HG03442 (cell line): ENCODE measurements at regions not wholly inside any gene's neighbourhood (a gene's known extent, or its start where the extent isn't known, plus 50 kb on each side); places are given as distances from the start of the nearest gene placed in this dataset.
"Not testable (repeated sequence)": the region's sequence is repeated elsewhere in the genome, so short reads cannot be mapped to it uniquely, and the experiment has no call there.

Experiments
- ATAC-seq: cut with Tn5 transposase; IDR thresholded peaks from one replicate; pipeline ENCODE4 v1.9.1; 2021; ENCODE audit warnings: mild to moderate bottlenecking, moderate library complexity; ENCODE audit not compliant: unreplicated experiment

DNA sequence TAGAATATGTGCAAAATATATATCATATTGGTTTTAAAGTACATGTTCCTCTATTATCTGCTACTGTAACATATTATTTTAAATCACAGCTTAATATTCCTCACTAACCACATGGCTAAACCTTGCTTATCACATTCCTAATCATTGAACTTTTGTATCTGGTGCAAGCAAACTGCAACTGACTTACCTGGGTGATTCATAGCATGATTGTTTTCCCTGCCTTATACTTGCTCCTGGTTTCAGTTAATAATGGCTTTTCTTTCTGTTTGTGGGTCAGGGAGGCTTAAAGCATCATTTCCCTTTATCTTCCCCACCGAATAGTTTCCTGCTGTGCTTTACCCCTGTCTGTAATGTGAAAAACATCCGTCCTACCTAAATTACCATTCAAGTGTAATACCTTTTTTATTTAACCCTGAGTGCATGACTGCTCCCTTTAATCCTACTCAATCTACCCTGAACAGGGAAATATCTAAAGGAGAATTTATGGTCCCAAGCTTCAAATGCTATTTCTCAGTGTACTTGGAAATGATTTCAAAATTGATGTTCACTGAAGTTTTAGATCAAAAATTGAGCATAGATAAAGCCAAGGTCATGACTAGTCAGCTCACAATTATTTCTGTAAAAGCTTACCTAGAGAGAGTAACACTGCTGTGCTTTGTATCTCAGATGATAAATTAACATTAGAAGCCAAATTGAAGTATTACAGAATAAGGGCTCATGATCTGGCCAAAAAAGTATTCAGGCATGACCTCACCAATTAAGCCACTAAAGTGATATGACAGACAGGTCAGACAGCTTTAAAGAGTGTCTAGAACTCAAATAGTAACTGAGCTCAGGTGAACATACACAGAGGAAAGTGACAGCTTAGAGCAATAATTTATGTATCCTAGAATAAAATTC, 507.1 kb downstream of the BRINP3 start:
- ATAC-seq = no peak

DNA sequence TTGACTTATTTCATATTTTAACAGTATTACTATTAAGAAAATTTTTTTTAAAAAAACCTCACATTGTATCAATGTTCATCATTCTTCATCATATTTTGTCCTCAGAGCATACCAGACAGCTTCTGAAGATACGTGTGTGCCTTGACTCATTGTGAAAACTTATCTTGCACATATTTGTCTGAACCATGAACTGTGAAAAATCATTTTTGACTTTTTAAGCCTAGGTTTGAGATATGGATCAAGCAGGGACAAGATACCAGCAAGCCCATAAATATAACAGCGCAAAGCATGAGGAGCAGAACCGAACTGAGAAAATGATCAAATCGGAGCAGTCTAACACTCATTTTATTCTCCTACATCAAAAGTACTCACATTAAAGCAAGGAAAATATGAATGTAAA, 506.0 kb downstream of the BRINP3 start:
- ATAC-seq = no peak

DNA sequence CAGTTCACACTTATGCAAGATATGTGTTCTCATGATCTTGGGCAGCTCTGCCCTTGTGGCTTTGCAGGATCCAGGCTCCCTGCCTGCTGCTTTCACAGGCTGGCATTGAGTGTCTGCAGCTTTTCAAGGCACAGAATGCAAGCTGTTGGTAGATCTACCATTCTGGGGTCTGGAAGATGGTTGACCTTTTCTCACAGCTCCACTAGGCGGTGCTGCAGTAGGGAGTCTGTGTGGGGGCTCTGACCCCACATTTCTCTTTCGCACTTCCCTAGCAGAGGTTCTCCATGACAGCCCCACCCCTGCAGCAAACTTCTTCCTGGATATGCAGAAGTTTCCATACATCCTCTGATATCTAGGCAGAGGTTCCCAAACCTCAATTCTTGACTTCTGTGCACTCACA, 500.5 kb downstream of the BRINP3 start:
- ATAC-seq = no peak

DNA sequence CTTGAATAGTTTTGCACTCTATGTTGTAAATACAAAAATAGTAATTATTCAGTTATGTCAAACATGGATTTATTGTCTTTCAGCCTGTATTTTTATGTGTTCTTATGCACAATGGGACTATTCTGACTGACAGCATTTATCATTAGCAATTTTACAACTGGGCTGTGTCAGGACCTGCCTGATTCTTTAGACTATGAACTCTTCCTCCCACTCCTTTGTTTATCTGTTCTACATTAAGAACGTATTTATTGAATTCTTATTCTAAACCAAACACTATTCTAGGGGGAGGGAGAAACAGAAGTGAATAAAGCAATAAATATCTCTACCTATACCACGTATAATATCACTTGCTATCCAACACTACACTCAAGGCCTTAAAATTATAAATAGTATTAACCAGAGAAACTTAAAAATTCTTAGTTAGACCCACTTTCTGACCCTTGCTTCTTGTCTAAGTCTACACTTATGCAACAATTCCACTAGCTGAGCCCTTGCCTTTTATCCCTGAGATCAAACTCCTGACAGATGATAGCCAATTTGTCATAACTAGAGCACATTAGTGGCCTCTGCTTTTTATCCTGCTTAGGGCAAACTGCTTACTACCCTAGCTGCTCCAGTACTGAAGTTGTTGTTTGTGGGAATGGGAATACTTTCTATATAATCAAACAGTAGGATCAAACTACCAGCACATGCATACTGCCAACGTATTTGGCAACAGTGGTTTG, 494.3 kb downstream of the BRINP3 start:
- no peak for ATAC-seq

DNA sequence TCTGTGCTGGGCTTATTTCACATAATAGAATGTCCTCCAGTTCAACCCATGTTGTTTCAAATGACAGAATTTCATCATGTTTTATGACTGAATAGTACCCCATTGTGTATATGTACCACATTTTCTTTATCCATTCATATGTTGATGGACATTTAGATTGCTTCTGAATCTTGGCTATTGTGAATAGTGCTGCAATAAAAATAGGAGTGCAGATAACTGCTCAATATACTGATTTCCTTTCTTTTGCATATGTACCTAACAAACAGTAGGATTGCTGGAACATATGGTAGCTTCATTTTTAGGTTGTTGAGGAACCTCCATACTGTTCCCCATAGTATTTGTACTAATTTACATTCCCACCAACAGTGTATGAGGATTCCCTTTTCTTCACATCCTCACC, 491.1 kb downstream of the BRINP3 start:
- no peak for ATAC-seq

DNA sequence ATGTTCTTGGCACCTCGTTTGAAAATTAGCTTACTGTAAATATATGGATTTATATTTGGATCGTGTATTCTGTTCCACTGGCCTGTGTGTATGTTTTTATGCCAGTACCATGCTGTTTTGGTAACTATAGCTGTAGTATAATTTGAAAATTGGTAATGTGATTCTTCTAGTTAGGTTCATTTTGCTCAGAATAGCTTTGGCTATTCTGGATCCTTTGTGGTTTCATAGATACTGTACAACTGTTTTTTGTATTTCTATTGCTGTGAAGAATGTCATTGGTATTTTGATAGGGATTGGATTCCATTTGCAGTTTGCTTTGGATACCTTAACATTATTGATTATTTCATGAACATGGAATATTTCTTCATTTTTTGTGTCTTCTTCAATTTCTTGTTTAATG, 490.2 kb downstream of the BRINP3 start:
- ATAC-seq = no peak

DNA sequence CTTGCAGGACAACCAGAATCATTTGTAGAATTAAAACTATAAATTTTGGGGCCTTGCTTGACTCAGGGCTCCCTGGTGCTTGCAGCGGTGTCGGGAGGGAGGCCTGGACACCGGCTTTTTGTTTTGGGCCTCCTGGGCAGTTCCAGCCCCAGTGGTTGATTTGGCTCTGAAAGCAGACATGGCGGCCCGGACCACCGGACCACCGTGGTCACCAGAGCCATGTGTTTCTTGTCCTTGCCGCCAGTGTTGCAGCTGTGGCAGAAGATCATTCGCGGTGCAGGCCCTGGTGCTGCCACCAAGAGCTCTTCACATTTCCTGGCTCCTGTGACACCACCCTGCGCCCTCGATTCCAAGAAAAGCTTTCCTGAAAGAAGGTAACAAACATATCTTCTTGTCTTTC, 484.8 kb downstream of the BRINP3 start:
- ATAC-seq = no peak

DNA sequence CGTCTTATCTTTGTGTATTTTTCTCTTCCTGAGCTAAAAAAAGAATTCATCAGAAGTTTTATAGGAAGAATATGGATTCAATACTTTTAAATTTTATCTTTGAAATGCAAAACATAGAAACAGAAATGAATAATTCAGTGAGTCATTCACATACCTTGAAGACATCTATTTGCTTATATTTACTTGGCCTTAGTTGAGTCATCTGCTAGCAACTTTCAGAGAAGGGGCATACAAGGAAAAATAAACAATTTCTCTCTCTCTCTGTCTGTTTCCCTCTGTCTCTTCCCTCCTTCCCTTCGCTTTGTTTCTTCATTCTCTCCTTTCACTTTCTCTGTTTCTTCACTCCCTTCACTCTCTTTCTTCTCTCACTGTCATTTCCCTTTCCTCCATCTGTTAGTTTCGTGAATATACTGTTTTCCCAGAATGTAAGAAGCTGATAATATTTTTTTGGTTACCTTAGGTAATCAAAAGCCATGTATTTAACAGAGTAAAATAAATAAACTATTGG, 477.2 kb downstream of the BRINP3 start:
- no peak for ATAC-seq

DNA sequence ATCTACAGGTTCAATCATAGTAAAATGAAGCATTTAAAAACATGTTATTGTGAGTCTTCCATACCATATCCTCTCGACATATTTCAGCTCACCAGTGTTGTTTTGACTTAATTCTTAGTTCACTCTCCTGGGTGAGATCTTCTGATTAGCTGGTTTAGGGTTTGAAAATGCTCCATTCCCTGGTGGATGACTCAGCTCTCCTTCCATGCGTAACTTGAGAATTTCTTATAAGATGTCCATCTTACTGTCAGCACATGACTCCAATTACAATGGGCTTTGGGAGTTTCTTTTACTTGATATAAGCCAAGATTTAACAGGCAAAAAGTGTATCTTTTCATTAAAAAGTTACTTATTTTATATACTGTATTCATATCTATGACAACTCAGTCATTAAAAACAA, 476.5 kb downstream of the BRINP3 start:
- no peak for ATAC-seq

DNA sequence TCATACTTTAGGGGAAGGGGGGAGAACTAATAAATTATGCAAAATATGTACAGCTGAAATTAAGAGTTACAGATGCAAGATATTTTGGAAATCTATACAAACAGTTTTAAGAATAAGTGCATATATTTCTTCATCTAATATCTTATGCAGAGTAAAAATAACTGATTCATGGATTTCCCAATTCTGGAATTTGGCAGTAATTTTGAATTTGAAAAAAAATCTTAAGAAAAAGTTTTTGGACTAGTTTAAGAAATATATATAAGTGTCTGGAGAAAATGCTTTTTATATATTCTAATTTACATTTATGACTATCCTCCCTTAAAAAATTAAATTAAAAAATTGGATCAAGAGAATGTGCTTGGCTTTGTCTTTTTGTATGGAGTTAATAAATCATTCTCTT, 474.3 kb downstream of the BRINP3 start:
- no peak for ATAC-seq

DNA sequence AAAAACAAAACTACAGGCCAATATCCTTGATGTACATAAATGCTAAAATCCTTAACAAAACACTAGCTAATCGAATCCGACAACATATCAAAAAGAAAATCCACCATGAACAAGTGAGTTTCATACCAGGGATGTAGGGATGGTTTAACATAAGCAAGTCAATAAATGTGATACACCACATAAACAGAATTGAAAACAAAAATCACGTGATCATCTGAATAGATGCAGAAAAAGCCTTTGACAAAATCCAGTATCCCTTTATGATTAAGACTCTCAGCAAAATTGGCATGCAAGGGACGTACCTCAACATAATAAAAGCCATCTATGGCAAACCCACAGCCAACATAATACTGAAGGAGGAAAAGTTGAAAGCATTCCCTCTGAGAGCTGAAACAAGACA, 466.1 kb downstream of the BRINP3 start:
- ATAC-seq = no peak

DNA sequence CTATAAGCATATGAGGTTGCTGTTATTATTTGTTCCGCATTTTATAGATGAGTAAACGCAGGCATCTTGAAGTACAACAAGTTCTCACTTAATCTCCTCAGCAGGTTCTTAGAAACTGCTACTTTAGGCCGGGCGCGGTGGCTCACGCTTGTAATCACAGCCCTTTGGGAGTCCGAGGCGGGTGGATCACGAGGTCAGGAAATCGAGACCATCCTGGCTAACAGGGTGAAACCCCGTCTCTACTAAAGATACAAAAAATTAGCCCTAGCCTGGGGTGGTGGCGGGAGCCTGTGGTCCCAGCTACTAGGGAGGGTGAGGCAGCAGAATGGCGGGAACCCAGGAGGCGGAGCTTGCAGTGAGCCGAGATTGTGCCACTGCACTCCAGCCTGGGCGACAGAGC, 458.5 kb downstream of the BRINP3 start:
- not testable (repeated sequence) for ATAC-seq

DNA sequence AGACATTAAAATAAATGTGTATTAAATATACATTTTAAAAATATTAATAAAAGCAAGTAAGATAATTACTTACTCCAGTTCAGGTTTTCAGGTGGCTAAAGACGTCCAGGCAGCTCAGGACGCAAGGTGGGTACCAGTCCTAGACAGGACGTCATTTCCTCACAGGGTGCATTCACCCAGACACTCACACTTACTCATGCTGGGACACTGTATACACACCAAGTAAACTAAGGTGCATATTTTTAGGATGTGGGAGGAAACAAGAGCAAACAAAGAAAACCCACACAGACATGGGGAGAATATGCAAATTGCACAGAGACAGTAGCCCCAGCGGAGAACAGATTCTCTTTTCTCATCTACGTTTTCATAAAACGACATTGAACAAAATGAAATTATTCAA, 457.9 kb downstream of the BRINP3 start:
- ATAC-seq = no peak

DNA sequence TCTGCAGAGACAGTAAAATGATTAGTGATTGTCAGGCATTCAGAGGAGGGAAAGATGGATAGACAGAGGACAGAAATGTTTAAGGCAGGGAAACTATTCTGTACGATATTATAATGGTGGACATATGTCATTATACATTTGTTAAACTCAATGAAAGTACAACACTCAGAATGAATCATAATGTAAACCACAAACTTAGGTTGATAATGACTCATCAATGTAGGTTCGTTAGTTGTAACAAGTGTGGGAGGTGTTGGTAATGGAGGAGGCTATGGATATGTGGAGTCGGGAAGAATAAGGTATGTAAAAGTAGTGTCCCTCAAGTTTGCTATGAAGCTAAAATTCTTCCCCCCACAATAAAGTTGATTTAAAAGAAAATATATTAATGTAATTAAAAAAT, 455.0 kb downstream of the BRINP3 start:
- ATAC-seq = peak; percentile 59

DNA sequence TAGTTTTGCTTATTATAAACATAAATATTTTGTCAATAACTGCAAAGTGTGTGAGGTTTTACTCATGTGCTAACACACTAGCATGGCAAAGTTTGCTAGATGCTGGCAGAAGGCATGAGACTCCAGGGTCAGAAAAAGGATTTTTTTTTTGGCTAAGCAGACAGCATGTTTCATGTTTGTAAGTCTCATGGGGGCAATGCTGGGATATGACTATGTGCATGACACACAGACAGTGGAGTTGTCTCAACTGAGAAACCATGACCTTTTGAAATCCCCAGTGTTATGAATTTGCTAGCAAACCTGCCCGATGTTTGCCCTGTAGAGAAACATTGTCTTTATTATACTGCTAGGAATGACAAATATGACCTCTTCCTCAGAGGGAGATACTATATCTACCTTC, 448.2 kb downstream of the BRINP3 start:
- ATAC-seq = no peak

DNA sequence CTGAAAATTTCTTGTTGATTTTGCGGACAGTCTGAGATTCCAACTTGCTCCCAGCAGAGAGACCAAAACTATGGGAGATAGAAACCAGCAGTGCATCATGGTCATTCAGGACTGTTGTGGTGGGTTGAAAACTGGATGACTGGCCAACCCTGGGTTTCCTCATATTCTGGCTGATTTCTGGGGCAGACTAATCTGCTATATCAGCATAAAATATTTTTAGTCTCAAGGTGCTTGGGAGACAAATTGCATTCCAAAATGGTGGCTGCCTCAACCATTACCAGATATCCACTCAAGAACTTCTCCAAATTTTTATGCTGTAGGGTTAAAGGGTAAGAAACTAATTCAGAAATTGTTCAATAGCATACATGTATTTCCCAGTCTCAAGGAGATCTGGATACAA, 434.0 kb downstream of the BRINP3 start:
- no peak for ATAC-seq

DNA sequence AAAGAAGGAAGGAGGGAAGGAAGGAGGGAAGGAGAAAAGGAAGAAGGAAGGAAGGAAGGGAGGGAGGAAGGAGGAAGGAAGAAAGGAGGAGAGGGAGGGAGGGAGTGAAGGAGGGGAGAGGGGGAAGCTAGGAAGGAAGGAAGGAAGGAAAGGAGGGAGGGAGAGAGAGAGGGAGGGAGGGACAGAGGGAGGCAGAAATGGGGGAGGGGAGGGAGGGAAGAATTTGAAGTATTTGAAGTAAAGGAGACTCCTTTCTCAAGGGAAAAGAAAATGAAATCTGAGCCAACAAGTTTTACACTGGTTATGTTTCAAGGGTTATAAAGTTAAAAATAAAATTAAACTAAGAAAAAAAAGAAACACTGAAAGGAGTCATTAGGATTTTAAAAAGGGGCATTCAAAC, 431.4 kb downstream of the BRINP3 start:
- no peak for ATAC-seq
